ENCODE measurements at regions not wholly inside any gene's neighbourhood (a gene's known extent, or its start where the extent isn't known, plus 50 kb on each side); places are given as distances from the start of the nearest gene placed in this dataset.

DNA sequence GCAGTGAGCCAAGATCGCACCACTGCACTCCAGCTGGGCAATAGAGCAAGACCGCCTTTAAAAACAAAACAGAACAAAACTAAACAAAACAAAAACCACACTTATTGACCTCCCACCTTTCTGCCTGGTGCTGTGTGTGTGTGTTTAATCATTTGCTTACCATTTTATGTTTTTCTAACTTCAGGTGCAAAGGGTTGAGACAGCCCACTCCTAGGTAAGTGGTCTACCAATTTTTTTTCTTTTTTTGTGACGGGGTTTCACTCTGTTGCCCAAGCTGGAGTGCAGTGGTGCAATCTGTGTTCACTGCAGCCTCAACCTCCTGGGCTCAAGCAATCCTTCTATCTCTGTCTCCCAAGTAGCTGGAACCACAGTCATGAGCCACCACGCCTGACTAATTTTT is 65.8 kb downstream of the SALL1 start:
- Histone ChIP-seq H3K9ac (ENCODE audit: low read depth, low read length) (no peak overlapping the region), H3K9me3 (ENCODE audit: control insufficient read depth, insufficient read depth, low read length) (no peaks in the 10 kb centered on the region), H3K36me3 (ENCODE audit: insufficient read depth, low read length) (no peaks in the 10 kb centered on the region), H3K4me1 (ENCODE audit: insufficient read depth, low read length) (peaks cover 12% of the 10 kb centered on the region)

DNA sequence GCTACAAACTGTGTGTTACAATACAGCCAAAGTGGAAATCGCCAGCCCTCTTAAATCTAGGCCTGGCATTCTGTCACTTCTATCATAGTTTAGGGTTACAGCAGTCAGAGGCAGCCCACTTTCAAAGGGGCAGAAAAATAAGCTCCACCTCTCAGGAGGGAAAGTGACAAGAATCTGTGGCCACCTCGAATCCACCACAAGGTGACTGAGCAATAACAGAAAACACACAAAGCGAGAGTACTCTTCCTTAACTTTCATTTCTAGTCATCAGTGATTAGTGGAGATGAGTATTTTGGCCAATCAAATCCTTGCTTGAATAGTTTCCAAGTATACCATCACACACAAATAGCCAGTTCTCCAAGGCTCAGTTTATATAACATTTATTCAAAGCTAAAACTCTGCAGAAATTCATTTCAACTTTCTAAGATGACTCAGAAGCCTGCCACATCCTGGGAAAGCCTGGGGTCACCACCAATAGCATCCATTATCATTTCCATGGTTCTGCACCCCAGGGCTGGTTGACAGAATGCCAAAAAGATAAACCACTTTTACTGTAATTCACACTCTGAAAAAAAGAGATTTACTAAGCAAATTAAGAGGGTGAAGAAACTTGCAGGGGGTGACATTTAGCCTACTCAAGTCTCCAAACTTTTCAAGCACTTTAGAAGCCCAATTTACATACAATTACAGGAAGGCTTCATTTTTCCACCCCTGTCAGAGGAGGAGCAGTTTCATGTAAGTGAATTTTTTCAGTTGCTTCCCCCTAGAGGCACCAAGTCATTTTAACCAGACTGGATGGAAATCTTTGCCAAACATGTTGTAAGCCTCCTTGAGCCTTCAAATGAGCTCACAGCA is 66.8 kb downstream of the SALL1 start:
- Histone ChIP-seq H3K9ac (ENCODE audit: low read depth, low read length) (no peak overlapping the region), H3K9me3 (ENCODE audit: control insufficient read depth, insufficient read depth, low read length) (no peaks in the 10 kb centered on the region), H3K4me1 (ENCODE audit: insufficient read depth, low read length) (peaks cover 12% of the 10 kb centered on the region)

DNA sequence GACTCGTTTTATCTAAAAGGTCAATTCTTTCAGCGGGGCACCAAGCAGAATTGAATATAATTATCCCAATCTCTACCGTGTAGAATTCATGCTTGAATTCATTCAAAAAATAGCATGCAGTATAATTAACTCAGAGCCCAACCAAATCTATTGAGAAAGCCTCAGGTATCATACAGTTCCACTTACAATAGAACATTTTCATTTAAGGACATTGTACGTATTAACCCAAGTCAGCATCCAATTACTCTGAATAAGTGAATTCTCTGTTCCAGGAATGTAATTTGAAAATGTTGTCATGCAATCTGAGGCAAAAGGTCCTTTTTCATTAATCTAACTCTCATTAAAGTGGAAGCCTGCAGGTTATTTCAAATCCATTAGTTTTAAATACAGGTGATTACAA is 78.5 kb downstream of the SALL1 start:
- Histone ChIP-seq H3K9ac (ENCODE audit: low read depth, low read length) (no peak overlapping the region), H3K36me3 (ENCODE audit: insufficient read depth, low read length) (no peaks in the 10 kb centered on the region), H3K4me1 (ENCODE audit: insufficient read depth, low read length) (no peaks in the 10 kb centered on the region), H3K9me3 (ENCODE audit: control insufficient read depth, insufficient read depth, low read length) (no peaks in the 10 kb centered on the region)

More for the DNA sequence above, 66.8 kb downstream of the SALL1 start:
- H3K36me3 ChIP-seq (ENCODE audit: insufficient read depth, low read length) = no peaks in the 10 kb centered on the region

DNA sequence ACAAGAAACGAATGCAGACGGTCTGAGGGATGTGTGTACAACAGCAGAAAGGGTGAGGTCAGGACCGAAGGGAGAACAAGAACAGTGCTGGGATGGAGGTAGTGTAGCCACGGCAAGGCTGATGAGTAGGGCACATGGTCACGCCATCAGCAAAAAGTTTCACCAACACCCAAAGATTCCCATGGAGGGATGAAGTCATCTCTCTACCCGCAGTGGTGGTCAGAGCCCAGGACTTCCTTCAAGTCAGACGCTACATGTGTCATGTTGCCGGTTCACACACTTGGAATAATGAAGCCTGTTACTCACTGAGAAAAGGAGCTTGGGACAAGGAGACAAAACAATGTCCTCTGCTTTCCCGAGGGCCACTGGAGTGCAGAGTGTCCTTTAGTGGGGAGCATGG is 79.7 kb downstream of the SALL1 start:
- no peak overlapping the region for H3K9ac ChIP-seq (ENCODE audit: low read depth, low read length)
- H3K36me3 ChIP-seq (ENCODE audit: insufficient read depth, low read length) = no peaks in the 10 kb centered on the region
- no peaks in the 10 kb centered on the region for H3K9me3 ChIP-seq (ENCODE audit: control insufficient read depth, insufficient read depth, low read length)
- no peaks in the 10 kb centered on the region for H3K4me1 ChIP-seq (ENCODE audit: insufficient read depth, low read length)

DNA sequence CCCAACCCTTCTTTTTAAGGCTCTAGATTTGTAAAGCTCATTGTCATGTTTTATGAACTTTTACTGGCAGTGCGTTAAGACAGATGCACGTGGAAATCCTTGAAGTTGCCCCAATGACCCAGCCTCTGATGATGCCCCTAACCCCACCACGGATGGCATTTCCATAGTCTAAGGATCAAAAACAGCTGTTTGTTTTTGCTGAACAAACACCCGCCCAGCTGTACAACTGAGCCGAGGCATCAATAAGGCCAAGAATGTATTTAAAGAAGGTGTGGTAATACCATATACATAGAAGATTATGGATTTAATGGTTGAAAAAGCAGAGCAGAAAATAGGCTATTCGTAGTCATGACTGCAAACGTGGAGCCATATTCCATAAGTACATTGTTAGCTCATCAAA is 83.7 kb downstream of the SALL1 start:
- no peaks in the 10 kb centered on the region for H3K9me3 ChIP-seq (ENCODE audit: control insufficient read depth, insufficient read depth, low read length)
- H3K9ac ChIP-seq (ENCODE audit: low read depth, low read length) = no peak overlapping the region
- H3K36me3 ChIP-seq (ENCODE audit: insufficient read depth, low read length) = no peaks in the 10 kb centered on the region
- H3K4me1 ChIP-seq (ENCODE audit: insufficient read depth, low read length) = no peaks in the 10 kb centered on the region

DNA sequence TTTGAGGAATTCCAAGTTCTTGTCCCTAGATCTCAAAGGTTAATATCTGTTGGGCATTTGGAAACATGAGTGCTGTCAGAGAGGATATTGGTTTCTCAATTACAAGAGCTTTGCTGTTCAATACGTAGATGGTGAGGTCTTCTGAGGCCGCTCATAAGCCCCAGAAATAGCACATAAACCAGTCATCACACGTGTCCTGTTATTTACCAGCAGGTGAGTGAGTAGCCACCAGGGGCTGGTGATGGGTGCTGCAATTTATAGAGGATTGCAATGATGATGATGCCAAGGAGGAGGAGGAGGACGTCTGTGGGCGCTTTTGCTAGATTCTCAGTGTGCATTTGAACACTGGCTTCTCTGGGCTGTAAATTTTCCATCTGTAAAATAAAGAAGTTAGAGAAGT is 89.0 kb downstream of the SALL1 start:
- H3K4me1 ChIP-seq (ENCODE audit: insufficient read depth, low read length) = 0 out of 2 replicates have a peak, but pooled peaks cover 5% of the 10 kb centered on the region

DNA sequence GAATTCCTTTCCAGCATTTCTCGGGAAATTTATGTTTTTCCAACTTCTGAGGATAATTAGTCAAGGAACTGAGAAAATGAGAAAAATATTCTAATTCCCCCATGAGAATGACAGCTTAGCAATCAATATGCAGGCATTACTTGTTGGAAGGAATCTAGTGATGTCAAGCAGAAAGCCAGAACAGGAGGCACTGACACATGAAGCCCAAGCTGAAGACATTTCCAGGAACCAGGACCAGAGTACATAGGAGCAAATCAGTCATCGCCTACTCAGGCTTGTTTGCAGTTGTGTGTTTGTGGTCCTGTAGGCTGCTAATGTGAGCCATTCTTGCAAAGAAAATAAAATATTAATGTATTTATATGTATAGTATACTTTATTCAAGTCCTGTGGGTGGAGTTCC is 89.7 kb downstream of the SALL1 start:
- Histone ChIP-seq H3K4me1 (ENCODE audit: insufficient read depth, low read length) (0 out of 2 replicates have a peak, but pooled peaks cover 5% of the 10 kb centered on the region), H3K9ac (ENCODE audit: low read depth, low read length) (no peak overlapping the region), H3K9me3 (ENCODE audit: control insufficient read depth, insufficient read depth, low read length) (no peaks in the 10 kb centered on the region), H3K36me3 (ENCODE audit: insufficient read depth, low read length) (no peaks in the 10 kb centered on the region)

More for the DNA sequence above, 89.0 kb downstream of the SALL1 start:
- Histone ChIP-seq H3K9ac (ENCODE audit: low read depth, low read length) (no peak overlapping the region), H3K36me3 (ENCODE audit: insufficient read depth, low read length) (no peaks in the 10 kb centered on the region), H3K9me3 (ENCODE audit: control insufficient read depth, insufficient read depth, low read length) (no peaks in the 10 kb centered on the region)

DNA sequence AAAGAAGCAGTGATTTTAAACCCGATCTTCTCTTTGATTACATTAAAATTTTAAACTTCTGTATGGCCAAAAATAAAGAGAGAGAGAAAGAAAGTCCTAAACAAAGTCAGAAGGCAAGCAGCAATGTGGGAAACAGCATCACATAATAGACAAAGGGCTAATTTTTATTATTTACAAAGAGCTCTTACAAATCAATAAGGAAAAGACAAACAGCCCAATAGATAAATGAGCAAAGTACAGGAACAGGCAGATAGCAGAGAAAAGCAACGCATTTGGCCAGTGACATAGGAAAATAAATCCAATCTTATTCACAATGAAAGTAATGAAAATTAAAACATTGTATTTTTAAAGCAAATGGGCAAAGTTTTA is 93.1 kb downstream of the SALL1 start:
- H3K9ac ChIP-seq (ENCODE audit: low read depth, low read length) = no peak overlapping the region
- H3K4me1 ChIP-seq (ENCODE audit: insufficient read depth, low read length) = 0 out of 2 replicates have a peak, but pooled peaks cover 5% of the 10 kb centered on the region
- H3K9me3 ChIP-seq (ENCODE audit: control insufficient read depth, insufficient read depth, low read length) = no peaks in the 10 kb centered on the region
- no peaks in the 10 kb centered on the region for H3K36me3 ChIP-seq (ENCODE audit: insufficient read depth, low read length)

DNA sequence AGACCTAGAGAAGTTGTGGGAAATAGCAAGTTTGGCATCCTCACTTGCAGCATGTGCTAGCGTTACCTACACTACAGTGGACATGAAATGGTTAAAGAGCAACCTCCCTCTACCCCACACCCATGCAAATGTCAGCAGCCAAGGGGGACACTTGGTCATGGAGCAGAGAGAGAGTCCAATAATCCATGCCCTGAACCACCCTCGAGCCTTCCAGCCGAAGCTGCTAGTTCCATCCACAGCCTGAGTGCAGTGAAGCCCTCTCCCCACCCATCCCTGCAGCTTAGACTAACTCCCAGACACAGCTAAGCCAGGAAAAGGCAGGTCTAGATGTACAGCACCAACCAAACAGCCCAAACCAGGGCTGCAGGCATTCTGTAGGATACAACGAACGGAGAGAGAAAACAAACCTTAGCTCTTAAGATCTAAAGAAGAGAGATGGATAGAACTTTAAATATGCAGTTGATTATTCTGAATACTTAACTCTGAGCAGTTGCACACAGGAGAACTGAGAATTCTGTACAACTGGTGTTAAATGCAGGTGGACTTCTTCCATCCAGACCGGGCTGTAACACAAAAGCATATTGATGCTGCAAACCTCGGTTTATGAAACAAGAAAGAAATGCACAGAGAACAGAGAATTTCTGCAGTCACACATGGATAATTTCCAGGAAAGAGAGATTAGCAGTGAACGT is 93.8 kb downstream of the SALL1 start:
- Histone ChIP-seq H3K36me3 (ENCODE audit: insufficient read depth, low read length) (no peaks in the 10 kb centered on the region), H3K4me1 (ENCODE audit: insufficient read depth, low read length) (0 out of 2 replicates have a peak, but pooled peaks cover 5% of the 10 kb centered on the region), H3K9me3 (ENCODE audit: control insufficient read depth, insufficient read depth, low read length) (no peaks in the 10 kb centered on the region), H3K9ac (ENCODE audit: low read depth, low read length) (no peak overlapping the region)

DNA sequence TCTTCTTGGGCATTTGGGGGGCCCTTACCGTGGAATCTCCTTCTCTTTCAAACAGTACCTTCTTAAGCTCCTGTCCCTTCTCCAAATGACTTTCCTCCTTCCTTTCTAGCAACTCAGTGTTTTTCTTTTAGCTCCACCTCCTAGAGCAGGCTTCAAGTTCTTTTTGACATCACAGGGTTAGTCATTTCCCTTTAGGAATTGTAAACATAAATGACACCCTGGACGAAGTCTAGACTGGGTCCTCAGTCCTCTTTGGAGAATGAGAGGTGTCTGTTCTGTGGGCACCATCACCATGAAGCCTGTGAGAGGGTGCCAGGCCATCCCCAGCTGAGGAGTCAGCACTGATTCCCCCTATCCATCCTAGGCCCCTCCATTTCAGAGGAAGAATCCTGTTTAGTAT is 94.7 kb downstream of the SALL1 start:
- no peaks in the 10 kb centered on the region for H3K9me3 ChIP-seq (ENCODE audit: control insufficient read depth, insufficient read depth, low read length)
- no peaks in the 10 kb centered on the region for H3K36me3 ChIP-seq (ENCODE audit: insufficient read depth, low read length)
- H3K4me1 ChIP-seq (ENCODE audit: insufficient read depth, low read length) = 0 out of 2 replicates have a peak, but pooled peaks cover 5% of the 10 kb centered on the region
- no peak overlapping the region for H3K9ac ChIP-seq (ENCODE audit: low read depth, low read length)

DNA sequence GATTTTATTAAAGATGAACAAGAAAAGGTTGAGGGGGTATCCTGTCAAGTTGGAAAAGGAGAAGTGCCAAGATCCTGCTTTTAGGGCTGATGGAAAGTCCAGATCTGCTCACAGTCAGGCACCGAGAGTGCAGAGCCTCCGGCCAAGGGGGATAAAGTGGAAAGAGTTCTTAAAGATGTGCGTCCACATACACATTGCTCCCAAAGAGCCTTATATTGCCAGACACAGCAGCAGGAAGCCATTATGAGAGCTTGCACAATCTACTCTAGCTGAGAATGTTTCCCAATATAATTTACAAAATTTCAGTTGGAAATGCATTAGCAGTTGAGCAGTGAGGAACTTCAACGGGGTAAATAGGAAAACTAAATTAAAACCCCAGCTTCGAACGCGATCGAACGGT is 95.6 kb downstream of the SALL1 start:
- Histone ChIP-seq H3K36me3 (ENCODE audit: insufficient read depth, low read length) (no peaks in the 10 kb centered on the region), H3K4me1 (ENCODE audit: insufficient read depth, low read length) (0 out of 2 replicates have a peak, but pooled peaks cover 3% of the 10 kb centered on the region), H3K9me3 (ENCODE audit: control insufficient read depth, insufficient read depth, low read length) (no peaks in the 10 kb centered on the region), H3K9ac (ENCODE audit: low read depth, low read length) (no peak overlapping the region)

DNA sequence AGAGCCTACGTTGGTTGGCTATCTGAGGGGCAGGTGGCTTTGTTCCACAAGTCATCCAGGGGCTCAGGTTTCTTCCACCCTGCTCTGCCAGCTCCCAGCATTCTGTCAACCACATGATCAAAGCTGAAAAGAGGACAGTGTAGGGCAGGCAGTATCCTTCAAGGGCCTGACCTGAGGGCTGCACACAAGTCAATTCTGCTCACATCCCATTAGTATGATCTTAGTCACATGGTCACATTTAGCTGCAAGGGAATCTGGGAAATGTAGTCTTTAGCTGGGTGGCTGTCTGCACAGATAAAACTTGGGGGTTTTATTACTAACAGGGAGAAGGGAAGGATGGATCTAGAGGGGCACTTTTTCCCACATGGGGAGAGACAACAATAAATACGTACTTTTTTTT is 97.3 kb downstream of the SALL1 start:
- no peaks in the 10 kb centered on the region for H3K36me3 ChIP-seq (ENCODE audit: insufficient read depth, low read length)
- no peak overlapping the region for H3K9ac ChIP-seq (ENCODE audit: low read depth, low read length)
- no peaks in the 10 kb centered on the region for H3K9me3 ChIP-seq (ENCODE audit: control insufficient read depth, insufficient read depth, low read length)
- H3K4me1 ChIP-seq (ENCODE audit: insufficient read depth, low read length) = peaks cover 3% of the 10 kb centered on the region

DNA sequence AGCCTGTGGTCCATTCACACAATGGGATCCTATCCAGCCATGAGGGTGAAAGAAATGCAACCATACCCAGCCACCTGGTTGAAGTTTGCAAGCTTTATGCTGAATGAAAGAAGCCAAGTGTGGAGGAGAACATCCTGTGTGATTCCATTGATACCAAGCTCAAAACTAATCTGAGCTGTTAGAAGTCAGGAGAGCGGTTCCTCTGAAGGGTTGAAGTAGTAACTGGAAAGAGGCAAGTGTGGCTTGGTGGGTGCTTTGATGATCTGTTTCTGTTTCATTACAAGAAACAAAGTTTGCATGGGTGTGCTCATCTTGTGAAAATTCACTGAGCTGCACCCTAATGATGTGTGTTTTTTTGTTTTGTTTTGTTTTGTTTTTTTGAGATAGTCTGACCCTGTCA is 99.4 kb downstream of the SALL1 start:
- H3K9me3 ChIP-seq (ENCODE audit: control insufficient read depth, insufficient read depth, low read length) = no peaks in the 10 kb centered on the region
- H3K36me3 ChIP-seq (ENCODE audit: insufficient read depth, low read length) = no peaks in the 10 kb centered on the region
- H3K4me1 ChIP-seq (ENCODE audit: insufficient read depth, low read length) = peaks cover 10% of the 10 kb centered on the region

DNA sequence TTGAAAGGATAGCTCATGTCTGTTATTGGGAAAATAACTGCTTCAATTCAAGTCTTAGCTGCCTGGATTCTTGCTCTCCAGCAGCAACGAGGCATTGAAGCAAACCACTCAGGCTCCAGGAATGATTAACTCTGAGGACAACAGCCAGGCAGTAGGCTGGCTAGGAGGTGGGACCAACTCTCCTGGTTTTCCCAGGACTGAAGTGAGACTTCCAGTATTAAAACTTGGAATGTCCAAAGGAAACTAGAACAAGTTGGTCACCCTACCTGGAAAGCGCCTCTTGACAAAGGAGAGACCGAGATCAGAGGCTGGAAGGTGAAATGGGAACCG is 100.7 kb downstream of the SALL1 start:
- no peaks in the 10 kb centered on the region for H3K9me3 ChIP-seq (ENCODE audit: control insufficient read depth, insufficient read depth, low read length)
- no peaks in the 10 kb centered on the region for H3K36me3 ChIP-seq (ENCODE audit: insufficient read depth, low read length)
- H3K4me1 ChIP-seq (ENCODE audit: insufficient read depth, low read length) = peaks cover 10% of the 10 kb centered on the region
- no peak overlapping the region for H3K9ac ChIP-seq (ENCODE audit: low read depth, low read length)

More for the DNA sequence above, 99.4 kb downstream of the SALL1 start:
- no peak overlapping the region for H3K9ac ChIP-seq (ENCODE audit: low read depth, low read length)

Data from ES-I3 (cell line).